ENCODE measurements at regions not wholly inside any gene's neighbourhood (a gene's known extent, or its start where the extent isn't known, plus 50 kb on each side); places are given as distances from the start of the nearest gene placed in this dataset.
A peak's percentile ranks its signal among the peaks of the same experiment; 100 is the strongest.

- no peak overlapping the region for H3K4me3 Mint-ChIP-seq (ENCODE audit: low read depth)
These were observed 87.1 kb downstream of the CYP26A1 start for GRCh38 chr10:93160829-93161228.

GRCh38 chr10:93165367-93165766 lies 91.7 kb downstream of the CYP26A1 start:
- no peak for DNase-seq (ENCODE audit: low spot score, unreplicated experiment)
- H3K4me1 Mint-ChIP-seq (ENCODE audit: low read depth): peaks cover 8% of the 10 kb centered on the region
- H3K27me3 Mint-ChIP-seq: no peaks in the 10 kb centered on the region
- H3K27ac Mint-ChIP-seq: no peak overlapping the region
- H3K9me3 Mint-ChIP-seq (ENCODE audit: low read depth): peaks cover 6% of the 10 kb centered on the region
- peaks cover 2% of the 10 kb centered on the region for H3K36me3 Mint-ChIP-seq (ENCODE audit: insufficient read depth)
- no peak for TF ChIP-seq CTCF (IDR thresholded peaks at IDR 0.05; ENCODE audit: unreplicated experiment)
- no peak overlapping the region for H3K4me3 Mint-ChIP-seq (ENCODE audit: low read depth)

More at GRCh38 chr10:93160829-93161228, 87.1 kb downstream of the CYP26A1 start:
- Mint-ChIP-seq H3K9me3 (ENCODE audit: low read depth) (peaks cover 11% of the 10 kb centered on the region), H3K4me1 (ENCODE audit: low read depth) (peaks cover 2% of the 10 kb centered on the region), H3K27ac (no peak overlapping the region), H3K27me3 (no peaks in the 10 kb centered on the region), H3K36me3 (ENCODE audit: insufficient read depth) (no peaks in the 10 kb centered on the region)
- no peak for TF ChIP-seq CTCF (IDR thresholded peaks at IDR 0.05; ENCODE audit: unreplicated experiment)
- DNase-seq (ENCODE audit: low spot score, unreplicated experiment): no peak

- Mint-ChIP-seq H3K4me1 (ENCODE audit: low read depth) (peaks cover 8% of the 10 kb centered on the region), H3K27ac (peak overlapping the region; percentile 39), H3K4me3 (ENCODE audit: low read depth) (no peak overlapping the region), H3K27me3 (no peaks in the 10 kb centered on the region), H3K36me3 (ENCODE audit: insufficient read depth) (peaks cover 3% of the 10 kb centered on the region), H3K9me3 (ENCODE audit: low read depth) (peaks cover 8% of the 10 kb centered on the region)
- DNase-seq (ENCODE audit: low spot score, unreplicated experiment): no peak
- TF ChIP-seq CTCF (IDR thresholded peaks at IDR 0.05; ENCODE audit: unreplicated experiment): no peak
These were observed 92.4 kb downstream of the CYP26A1 start for GRCh38 chr10:93166134-93166533.

- Mint-ChIP-seq H3K4me3 (ENCODE audit: low read depth) (no peak overlapping the region), H3K27me3 (no peaks in the 10 kb centered on the region), H3K27ac (no peak overlapping the region), H3K4me1 (ENCODE audit: low read depth) (peaks cover 22% of the 10 kb centered on the region), H3K9me3 (ENCODE audit: low read depth) (peaks cover 8% of the 10 kb centered on the region), H3K36me3 (ENCODE audit: insufficient read depth) (peaks cover 3% of the 10 kb centered on the region)
- DNase-seq (ENCODE audit: low spot score, unreplicated experiment): no peak
- TF ChIP-seq CTCF (IDR thresholded peaks at IDR 0.05; ENCODE audit: unreplicated experiment): no peak
These were observed 98.1 kb downstream of the CYP26A1 start for GRCh38 chr10:93171837-93172236.

- no peak for TF ChIP-seq CTCF (IDR thresholded peaks at IDR 0.05; ENCODE audit: unreplicated experiment)
- H3K27ac Mint-ChIP-seq: peak overlapping the region; percentile 57
- DNase-seq (ENCODE audit: low spot score, unreplicated experiment): no peak
- H3K36me3 Mint-ChIP-seq (ENCODE audit: insufficient read depth): peaks cover 3% of the 10 kb centered on the region
- H3K4me3 Mint-ChIP-seq (ENCODE audit: low read depth): no peak overlapping the region
- H3K27me3 Mint-ChIP-seq: no peaks in the 10 kb centered on the region
- H3K4me1 Mint-ChIP-seq (ENCODE audit: low read depth): peaks cover 22% of the 10 kb centered on the region
- peaks cover 8% of the 10 kb centered on the region for H3K9me3 Mint-ChIP-seq (ENCODE audit: low read depth)
These were observed 100.5 kb downstream of the CYP26A1 start for GRCh38 chr10:93173967-93174845.
